Bone marrow (tissue), 2 donors: ENCODE measurements at regions not wholly inside any gene's neighbourhood (a gene's known extent, or its start where the extent isn't known, plus 50 kb on each side); places are given as distances from the start of the nearest gene placed in this dataset.
"Not testable (repeated sequence)": the region's sequence is repeated elsewhere in the genome, so short reads cannot be mapped to it uniquely, and the experiment has no call there.

Source experiments
- DNase-seq, 2 donors: peaks; one replicate each; lab custom pipeline; 2025; lab: John Stamatoyannopoulos, UW

- peak; percentile 67 to 68 for DNase-seq
These were observed 84.9 kb downstream of the TRIM27 start for GRCh38 chr6:28838634-28839442.

GRCh38 chr6:28839443-28840120 is 84.2 kb downstream of the TRIM27 start:
- no peak for DNase-seq

- DNase-seq, result no peak
These were observed 82.5 kb downstream of the TRIM27 start for GRCh38 chr6:28841290-28841689.

- DNase-seq, result not testable (repeated sequence)
These were observed 75.0 kb downstream of the TRIM27 start for GRCh38 chr6:28848756-28849155.
